Fibroblast of skin of left biceps (primary cell): ENCODE measurements at regions not wholly inside any gene's neighbourhood (a gene's known extent, or its start where the extent isn't known, plus 50 kb on each side); places are given as distances from the start of the nearest gene placed in this dataset.
A peak's percentile ranks its signal among the peaks of the same experiment; 100 is the strongest.
"Not testable (repeated sequence)": the region's sequence is repeated elsewhere in the genome, so short reads cannot be mapped to it uniquely, and the experiment has no call there.

ENCODE experiments used
- DNase-seq, 2 experiments: peaks; one replicate each; pipeline ENCODE4 v3.0.0-alpha.2; 2013; ENCODE audit warnings: low read depth in 2 of 2

DNA sequence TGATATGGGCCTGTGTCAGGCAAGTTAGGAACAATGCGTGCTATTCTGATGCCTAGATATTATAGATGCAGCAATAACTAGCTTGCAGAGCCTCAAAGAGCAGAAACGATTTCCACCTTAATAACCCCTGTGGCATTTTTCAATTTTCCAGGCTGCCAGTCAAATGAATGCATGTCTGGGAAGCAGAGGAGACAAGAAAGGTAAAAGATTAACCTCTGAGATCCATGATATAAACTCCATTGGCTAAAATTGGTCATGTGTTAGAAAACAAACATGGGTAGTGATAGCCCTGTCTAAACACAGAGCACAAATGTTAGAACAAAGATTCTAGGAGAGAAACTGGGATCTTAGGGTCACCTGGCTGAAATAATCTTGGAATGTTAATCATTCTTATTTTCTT is 811.1 kb downstream of the DIAPH3 start:
- DNase-seq: no peak

DNA sequence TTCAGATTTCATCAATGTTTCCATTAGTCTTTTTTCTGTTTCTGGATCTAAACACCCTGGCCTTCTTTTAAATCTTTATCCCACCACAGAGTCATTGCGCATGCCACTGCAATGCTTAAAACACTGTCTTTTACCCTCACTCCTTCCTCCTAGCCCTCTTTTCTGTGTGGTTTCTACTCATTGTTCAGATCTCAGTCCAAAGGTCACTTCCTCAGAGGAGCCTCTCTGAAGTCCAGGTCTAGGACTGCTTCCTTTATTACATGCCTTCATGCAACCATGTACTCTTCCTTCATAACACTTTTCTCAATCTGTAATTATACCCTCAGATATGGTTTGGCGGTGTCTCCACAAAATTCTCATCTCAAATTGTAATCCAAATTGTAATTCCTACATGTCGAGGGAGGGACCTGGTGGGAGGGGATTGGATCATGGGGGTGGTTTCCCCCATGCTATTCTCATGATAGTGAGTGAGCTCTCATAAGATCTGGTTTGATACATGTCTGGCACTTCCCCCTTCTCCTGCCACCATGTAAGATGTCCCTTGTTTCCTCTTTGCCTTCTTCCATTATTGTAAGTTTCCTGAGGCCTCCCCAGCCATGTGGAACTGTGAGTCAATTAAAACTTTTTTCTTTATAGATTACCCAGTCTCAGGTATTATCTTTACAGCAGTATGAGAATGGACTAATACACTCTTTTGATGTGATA is 808.9 kb downstream of the DIAPH3 start:
- no peak for DNase-seq

DNA sequence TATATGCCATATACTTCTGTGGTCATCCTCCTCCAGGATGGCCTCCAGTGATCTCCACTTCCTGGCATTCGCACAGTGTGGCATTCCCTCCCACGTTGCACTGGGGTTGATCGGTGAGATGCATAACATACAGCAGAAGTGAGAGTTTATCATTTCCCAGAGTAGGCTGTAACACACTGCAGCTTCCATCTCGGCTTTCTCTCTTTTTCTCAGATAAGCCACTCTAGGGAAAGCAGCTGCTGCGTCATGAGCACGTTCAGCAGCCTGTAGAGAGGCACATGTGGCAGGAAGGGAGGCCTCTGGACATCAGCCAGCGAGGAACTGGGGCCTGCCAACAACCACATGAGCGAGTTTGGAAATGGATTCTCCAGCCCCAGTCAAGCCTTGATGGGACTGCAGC is 807.1 kb downstream of the DIAPH3 start:
- peak; percentile 17 to 28 for DNase-seq

DNA sequence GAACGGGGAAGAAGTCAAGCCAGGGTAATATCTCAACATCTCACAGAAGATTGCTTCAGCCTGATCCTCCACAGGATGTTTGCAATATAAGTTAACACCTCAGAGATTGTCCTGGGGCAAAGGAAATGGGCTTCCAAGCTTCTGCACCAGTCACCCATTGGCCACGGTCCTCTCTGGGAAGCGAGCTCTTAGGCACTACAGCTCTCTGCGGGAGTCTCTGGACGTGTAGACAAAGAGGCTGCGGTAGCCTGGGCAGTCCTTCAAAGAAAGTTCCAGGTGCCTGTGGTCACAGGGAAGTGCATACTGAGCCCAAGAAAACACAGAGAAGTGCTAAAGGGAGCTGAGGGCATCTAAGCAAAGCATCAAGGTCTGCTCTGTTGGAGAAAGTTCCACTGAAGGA is 805.7 kb downstream of the DIAPH3 start:
- DNase-seq: no peak

DNA sequence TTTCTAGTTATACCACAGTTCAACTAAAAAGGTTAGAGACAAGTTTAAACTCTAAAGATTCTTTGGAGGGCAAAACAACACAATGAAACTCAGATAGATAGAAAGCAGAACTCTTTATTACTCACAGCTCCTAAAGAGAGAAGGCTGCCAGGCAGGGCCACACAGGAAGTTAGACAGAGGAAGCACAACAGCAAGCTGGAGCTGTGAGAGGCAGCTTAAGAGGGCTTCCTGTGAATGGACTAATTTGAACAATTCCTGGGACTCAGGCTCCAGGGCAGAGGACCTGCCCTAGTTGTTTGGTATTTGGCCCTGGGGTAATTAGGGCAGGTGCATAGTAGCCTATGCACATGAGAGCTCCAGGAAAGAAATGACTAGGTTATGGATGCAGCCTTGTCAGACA is 803.6 kb downstream of the DIAPH3 start:
- no peak for DNase-seq

DNA sequence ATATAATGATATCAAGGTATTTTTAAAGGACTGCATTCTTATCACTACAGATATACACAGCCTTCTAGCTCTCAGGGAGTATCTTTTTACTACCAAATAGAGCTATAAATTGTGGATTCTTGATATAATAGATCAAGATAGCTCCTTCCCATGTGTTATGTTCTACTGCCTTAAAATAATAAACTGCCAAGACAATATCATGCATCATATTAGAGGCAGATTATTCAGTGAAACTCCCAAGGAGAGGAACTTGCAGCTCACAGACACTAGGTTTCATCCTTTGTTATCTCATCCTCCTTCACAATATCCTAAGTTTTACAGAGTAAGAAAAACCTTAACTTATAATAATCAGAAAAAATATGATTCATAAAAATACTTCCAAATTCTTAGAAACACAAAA is 802.8 kb downstream of the DIAPH3 start:
- no peak for DNase-seq

DNA sequence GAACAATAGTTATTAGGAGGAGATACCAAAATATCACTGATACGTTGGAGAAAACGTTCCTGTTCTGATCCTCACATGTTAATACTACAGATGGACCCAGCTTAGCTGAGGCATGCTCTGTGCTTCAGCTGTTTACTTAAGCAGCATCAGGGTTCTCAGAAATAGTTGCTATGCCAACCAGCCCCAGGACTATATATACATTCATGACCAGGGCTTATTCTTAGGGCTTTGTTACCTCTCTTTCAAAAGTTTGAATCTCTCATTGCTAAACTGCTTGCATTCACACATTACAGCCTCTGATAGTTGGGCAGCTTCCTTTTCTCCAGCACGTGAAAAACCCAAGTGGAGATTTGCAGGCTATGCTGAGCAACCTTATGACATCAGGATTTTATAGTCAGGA is 800.4 kb downstream of the DIAPH3 start:
- no peak for DNase-seq

DNA sequence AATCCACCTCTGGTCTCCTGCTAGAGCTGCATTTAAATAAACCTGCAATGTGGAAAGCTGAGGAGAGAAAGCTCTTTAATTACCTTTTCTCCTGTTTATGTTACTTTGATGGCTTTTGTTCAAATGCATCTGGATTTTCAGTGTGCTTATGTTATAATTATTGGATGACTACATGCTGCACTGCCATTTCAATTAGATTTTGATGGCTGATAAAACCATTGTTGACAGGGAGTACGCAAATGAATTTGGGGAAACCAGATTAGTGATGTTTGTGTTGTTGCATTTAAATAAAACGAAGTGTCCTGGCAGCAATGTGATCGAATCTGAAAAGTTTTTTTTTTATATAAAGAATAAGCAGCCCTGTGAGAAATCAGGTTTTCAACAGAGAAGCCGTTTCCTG is 799.8 kb downstream of the DIAPH3 start:
- DNase-seq: no peak

DNA sequence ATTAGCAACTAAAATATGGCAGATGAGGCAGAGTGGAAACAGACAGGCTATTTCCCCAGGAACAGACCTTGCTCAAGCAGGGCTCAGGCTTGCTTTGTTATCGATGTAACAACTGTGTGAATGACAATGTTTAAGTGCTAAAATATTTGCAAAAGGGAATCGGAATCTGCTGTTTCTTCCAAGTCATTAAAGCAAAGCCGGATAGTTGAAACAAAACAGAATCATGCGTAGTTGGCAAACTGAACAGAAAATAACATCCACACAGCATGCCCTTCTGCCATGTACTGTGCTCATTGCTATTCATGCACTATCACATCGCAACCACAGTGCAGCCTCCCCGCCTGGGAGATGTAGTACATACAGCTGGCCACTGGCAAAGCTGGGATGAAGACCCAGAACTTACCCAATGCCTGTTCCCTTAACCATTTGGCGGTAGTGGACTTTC is 799.1 kb downstream of the DIAPH3 start:
- no peak for DNase-seq

DNA sequence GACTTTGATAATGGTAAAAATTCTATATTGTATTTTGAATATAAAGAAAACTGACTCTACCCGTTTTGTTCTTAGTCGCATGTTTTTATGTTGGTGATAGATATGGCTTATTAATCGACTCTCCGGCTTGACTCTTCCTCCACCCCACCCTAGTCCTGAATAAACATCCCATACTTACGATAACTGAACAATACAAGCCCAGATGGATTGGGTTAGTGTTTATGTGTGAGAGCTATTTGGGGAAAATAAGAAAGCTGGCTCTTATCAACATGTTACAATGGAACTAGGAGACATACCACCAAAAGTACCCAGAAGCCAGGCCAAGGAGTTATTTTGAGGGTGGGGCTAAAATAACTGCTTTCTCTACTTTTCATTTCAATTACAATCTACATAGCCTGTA is 796.3 kb downstream of the DIAPH3 start:
- no peak for DNase-seq

DNA sequence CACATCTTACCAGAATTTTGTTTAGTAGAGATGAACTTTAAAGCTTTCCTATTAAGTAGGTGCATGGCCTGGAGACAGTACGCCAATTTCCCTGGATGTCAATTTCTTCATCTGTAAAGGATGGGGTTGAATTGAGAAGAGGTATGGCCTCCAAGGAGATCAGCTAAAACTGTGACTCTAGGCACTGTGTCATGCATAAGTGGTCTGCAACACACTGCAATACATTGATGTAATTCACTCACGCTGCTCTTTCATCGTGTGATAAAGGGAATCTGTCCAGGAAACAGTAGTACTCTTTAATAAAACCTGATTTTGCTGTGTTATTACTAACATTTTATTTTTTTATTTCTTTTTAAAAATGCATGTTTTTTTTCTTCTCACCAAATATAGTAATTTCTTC is 795.8 kb downstream of the DIAPH3 start:
- DNase-seq: no peak

DNA sequence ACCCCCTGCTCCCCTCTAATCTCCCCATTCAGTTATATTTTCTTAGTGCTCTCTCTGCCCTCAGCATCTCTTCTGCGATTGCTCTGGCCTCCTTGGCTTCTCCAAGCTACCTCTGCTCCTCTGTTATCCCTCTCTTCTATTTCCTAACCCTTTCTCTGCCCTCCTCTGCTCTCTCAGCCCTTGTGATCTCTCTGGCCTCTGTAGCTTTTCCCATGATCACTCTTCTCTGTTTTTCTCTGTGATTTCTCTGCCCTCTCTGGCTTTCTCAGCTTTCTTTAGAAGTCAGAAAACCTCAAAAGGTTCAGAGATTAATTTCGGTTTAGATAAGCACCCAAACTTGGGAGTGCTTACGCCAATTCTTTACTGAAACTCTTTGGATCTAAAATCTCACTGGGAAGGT is 795.0 kb downstream of the DIAPH3 start:
- no peak for DNase-seq

DNA sequence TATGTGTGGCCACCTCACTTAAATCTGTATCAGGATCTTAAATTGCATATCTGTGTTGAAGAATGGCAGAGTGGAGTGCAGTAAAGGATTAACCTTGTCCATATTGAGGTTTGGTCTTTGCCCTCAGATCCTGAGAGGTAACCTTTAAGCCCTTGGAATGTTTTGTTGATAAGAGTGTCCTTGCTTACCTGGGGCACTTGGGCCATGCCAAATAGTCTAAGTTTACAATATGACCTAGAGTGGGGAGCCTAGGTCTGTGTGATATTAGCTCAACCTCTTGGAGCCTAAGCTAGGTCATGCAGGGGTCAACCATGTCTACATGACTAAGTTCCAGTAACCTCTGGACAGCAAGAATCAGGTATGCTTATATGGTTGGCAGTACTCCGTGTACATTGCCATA is 792.5 kb downstream of the DIAPH3 start:
- no peak for DNase-seq

DNA sequence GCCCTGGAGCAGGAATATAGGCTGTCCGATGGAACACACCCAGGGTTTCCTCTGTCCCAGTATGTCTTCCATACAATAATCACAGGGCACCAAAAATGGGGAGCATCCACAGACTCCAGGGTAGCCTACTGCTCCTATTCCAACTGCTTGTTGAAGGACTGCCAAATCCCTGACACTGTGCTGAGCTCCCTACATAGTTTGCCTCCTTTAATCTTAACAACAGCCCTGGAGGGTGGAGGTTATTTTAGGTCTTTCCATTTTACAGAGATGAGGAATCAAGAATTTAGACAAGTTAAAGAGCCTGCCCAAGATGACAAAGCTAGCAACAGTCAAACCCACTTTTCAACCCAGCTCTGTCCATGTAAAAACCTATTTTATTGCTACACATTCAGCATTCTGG is 790.4 kb downstream of the DIAPH3 start:
- DNase-seq: no peak

DNA sequence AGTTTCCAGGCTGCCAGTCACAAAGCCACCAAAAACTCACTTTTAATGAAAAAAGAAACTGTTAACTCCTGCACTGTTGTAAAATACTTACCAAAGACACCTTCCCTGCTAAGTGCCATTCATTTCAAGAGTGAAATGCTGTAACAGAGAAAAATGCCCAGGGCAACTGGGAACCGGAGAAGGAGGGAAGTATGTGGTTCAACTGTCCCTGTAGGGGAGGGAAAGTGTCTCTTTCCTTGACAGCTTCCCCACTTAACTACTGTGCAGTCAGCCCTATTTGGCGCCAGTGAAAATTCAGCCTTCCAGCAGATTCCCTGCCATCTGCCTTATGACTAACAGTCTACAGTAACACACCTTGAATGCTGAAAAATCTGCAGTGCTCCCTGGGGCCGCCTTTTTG is 789.0 kb downstream of the DIAPH3 start:
- no peak for DNase-seq

DNA sequence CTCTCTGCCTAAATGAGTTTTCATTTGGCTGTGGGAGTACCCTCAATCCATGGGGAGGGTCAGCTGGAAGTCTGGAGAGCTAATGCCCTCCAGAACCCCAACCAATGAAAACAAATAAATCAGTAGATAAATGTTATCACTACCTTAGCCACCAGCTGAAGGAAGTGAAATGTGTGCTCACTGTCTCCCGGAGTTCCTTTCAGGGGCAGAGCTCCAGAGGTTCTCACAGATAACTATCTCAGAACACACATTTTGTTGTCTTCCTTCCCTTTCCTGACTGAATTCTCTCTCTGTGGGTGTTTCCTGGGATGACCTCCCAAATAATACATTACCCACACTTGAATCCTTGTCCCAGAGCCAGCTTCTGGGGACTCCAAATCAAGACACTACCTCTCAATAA is 779.6 kb downstream of the DIAPH3 start:
- no peak for DNase-seq

DNA sequence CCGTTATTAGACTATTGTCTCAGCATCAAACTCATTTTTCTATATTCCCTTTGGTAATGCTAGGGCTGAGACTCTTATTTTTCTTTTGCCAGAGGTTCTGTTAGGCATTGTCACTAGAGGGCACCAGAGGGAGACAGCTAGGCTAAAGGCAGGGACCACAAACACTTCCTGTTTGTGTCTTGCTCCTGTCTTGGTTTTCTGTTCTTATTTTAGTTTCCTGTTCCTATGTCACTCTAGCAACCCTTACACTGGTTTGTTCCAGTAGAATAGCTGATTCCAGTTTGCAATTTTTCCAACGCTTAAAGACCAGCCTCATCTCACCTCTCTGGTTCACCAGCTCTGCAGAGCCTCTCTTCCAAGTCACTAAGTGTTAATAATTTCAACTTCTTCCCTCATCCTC is 772.0 kb downstream of the DIAPH3 start:
- DNase-seq: peak; percentile 36 to 44

DNA sequence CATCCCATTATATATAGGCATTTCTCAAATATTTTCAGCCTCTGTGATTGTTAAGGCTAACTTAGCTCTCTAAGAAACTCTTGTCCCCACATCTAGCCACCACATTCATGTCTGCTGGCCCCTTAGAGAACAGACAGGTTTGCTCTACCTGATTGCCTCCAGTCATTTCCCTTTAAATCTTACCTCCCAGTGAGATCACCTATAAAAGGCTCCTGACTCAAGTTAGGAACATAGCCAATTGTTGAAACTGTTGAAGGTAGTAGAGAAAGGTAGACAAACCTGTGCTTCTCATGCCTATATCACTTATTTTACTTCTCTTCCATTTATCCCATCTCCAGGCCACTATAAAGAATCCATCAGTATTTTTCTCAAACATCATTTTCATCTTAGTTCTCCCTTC is 771.4 kb downstream of the DIAPH3 start:
- DNase-seq: no peak

DNA sequence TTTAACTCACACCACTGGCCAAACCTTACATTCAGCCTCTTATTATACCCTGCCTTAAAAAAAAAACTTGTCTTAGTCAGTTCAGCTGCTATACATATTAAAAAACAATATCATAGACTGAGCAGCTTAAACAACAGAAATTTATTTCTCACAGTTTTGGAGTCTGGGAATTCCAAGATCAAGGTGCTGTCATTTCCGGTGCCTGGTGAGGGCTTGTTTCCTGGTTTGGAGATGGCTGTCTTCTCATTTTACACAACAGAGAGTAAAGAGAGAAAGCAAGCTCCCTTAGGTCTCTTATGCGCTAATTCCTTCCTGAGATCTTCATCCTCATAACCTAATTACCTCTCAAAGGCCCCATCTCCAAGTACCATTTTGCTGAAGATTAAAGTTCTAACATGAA is 769.2 kb downstream of the DIAPH3 start:
- no peak for DNase-seq

DNA sequence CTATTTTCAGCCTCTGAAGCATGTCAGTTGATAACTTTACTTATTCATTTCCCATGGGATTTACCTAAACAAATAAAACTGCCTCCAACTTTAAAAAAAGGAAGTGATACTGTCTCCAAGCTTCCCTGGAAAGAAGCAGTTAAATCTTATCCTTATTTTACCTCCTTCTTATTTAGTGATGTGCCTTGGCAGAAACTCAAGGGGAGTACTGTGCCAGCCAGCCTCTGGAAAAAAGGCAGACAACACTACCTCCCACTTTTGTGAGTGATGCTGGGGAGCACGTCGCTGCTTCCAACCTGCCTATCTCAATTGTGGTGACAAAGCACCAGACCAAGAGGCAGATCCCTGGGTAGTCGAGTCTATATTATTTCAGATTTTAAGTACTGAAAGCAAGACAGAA is 765.6 kb downstream of the DIAPH3 start:
- DNase-seq: no peak

DNA sequence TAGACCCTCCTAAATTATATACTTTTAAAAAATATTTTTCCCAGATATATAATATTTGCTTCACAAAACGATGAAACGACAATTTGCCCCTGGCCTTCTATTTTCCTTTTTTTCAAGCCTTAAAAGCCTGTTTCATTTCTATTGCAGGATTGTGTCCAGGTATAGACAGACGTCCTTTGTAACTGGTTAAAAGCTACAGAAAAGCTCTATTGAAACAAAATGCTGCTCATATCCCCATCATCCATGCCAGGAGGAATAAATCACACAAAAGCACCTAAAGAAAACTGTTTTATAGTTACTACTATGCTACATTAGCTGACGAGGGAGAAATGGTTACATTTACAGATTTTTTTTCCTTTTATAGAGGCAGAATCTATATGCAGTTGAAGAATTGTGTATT is 765.1 kb downstream of the DIAPH3 start:
- DNase-seq: no peak

DNA sequence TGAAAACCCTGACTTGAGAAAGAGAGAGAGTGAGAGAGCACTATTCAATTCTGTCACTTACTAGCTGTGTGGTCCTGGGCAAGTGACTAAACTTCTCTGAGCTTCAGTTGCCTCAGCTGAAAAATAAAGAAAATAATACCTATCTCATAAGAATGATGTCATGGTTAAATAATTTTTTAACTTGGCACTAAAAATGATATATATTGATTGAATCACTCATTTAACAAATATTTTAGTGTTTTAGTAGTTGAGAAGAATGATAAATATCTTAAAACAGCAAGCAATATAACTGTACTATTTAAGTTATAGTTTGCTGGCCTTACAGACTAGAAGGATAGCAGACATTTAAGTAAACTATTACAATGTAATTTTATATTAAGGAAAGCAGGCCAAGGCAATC is 764.2 kb downstream of the DIAPH3 start:
- DNase-seq: no peak

DNA sequence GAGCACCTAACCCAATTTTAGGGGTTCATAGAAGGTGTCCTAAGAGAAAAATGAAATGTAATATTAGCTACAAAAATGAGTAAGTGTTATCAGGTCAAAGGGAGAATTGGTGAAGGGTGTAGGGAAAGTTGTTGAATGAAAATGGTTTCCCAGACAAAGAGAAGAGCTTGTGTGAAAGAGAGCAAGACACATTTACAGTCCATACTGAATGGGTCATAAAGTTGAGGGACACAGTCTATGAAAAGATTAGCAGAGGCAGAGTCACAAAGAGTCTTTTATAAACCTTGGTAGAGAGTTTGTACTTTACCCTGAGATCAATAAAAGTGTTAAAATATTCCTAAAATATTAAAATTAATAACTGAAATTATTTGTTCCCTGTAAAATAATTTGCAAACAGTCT is 759.4 kb downstream of the DIAPH3 start:
- DNase-seq: no peak

DNA sequence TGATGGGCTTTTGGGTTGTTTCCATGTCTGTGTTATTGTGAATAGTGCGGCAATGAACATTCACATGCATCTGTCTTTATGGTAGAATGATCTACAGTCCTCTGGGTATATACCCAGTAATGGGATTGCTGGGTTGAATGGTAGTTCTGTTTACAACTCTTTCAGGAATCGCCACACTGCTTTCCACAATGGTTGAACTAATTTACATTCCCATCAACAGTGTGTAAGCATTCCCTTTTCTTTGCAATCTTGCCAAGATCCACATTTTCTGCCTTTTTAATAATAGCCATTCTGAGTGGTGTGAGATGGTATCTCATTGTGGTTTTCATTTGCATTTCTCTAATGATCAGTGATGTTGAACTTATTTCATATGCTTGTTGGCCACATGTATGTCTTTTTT is 756.5 kb downstream of the DIAPH3 start:
- DNase-seq: not testable (repeated sequence)
